ENCODE measurements at regions not wholly inside any gene's neighbourhood (a gene's known extent, or its start where the extent isn't known, plus 50 kb on each side); places are given as distances from the start of the nearest gene placed in this dataset.

GRCh38 chr10:106114656-106115186 is 1049.8 kb downstream of the SORCS1 start:
- Histone ChIP-seq H3K27ac (no peak overlapping the region), H3K9me3 (peaks cover 10% of the 10 kb centered on the region), H3K27me3 (no peaks in the 10 kb centered on the region), H3K4me3 (no peak overlapping the region), H3K4me1 (no peaks in the 10 kb centered on the region), H3K36me3 (no peaks in the 10 kb centered on the region)
- DNase-seq (ENCODE audit: low spot score in 2 of 2), result no peak
- WGBS, result 80% methylated on average over 5 of the region's 8 CpGs
- no peak for TF ChIP-seq POLR2AphosphoS5 (IDR thresholded peaks at IDR 0.05)
- TF ChIP-seq POLR2A (IDR thresholded peaks at IDR 0.05), result no peak
- no peak for TF ChIP-seq EP300 (IDR thresholded peaks at IDR 0.05)
- no peak for TF ChIP-seq CTCF (IDR thresholded peaks at IDR 0.05)

GRCh38 chr10:106111246-106111645 is 1053.3 kb downstream of the SORCS1 start:
- peaks cover 11% of the 10 kb centered on the region for H3K9me3 ChIP-seq
- H3K36me3 ChIP-seq, result no peaks in the 10 kb centered on the region
- no peak for DNase-seq (ENCODE audit: low spot score in 2 of 2)
- 52% methylated on average over 1 of the region's 1 CpG for WGBS
- no peak overlapping the region for H3K4me3 ChIP-seq
- TF ChIP-seq POLR2A (IDR thresholded peaks at IDR 0.05) (no peak), POLR2AphosphoS5 (IDR thresholded peaks at IDR 0.05) (no peak), CTCF (IDR thresholded peaks at IDR 0.05) (no peak), EP300 (IDR thresholded peaks at IDR 0.05) (no peak)
- H3K27me3 ChIP-seq, result no peaks in the 10 kb centered on the region
- H3K27ac ChIP-seq, result no peak overlapping the region
- H3K4me1 ChIP-seq, result no peaks in the 10 kb centered on the region

- peaks cover 4% of the 10 kb centered on the region for H3K9me3 ChIP-seq
- H3K4me1 ChIP-seq, result no peaks in the 10 kb centered on the region
- no peaks in the 10 kb centered on the region for H3K27me3 ChIP-seq
- no peak for TF ChIP-seq EP300 (IDR thresholded peaks at IDR 0.05)
- no peak for TF ChIP-seq CTCF (IDR thresholded peaks at IDR 0.05)
- TF ChIP-seq POLR2AphosphoS5 (IDR thresholded peaks at IDR 0.05), result no peak
- no peak for TF ChIP-seq POLR2A (IDR thresholded peaks at IDR 0.05)
- no peaks in the 10 kb centered on the region for H3K36me3 ChIP-seq
- no peak overlapping the region for H3K27ac ChIP-seq
- no peak overlapping the region for H3K4me3 ChIP-seq
- DNase-seq (ENCODE audit: low spot score in 2 of 2), result no peak
Measured at GRCh38 chr10:106107706-106108105, 1056.8 kb downstream of the SORCS1 start.

- DNase-seq (ENCODE audit: low spot score in 2 of 2), result no peak
- 75% methylated on average over 2 of the region's 2 CpGs for WGBS
- Histone ChIP-seq H3K27me3 (no peaks in the 10 kb centered on the region), H3K4me3 (no peak overlapping the region), H3K27ac (no peak overlapping the region), H3K4me1 (no peaks in the 10 kb centered on the region), H3K9me3 (peaks cover 4% of the 10 kb centered on the region), H3K36me3 (no peaks in the 10 kb centered on the region)
- TF ChIP-seq EP300 (IDR thresholded peaks at IDR 0.05) (no peak), POLR2AphosphoS5 (IDR thresholded peaks at IDR 0.05) (no peak), CTCF (IDR thresholded peaks at IDR 0.05) (no peak), POLR2A (IDR thresholded peaks at IDR 0.05) (no peak)
Measured at GRCh38 chr10:106106114-106106513, 1058.4 kb downstream of the SORCS1 start.

- no peak for DNase-seq (ENCODE audit: low spot score in 2 of 2)
- Histone ChIP-seq H3K4me3 (no peak overlapping the region), H3K4me1 (no peaks in the 10 kb centered on the region), H3K36me3 (no peaks in the 10 kb centered on the region), H3K27ac (no peak overlapping the region), H3K9me3 (no peaks in the 10 kb centered on the region), H3K27me3 (no peaks in the 10 kb centered on the region)
- TF ChIP-seq CTCF (IDR thresholded peaks at IDR 0.05) (no peak), EP300 (IDR thresholded peaks at IDR 0.05) (no peak), POLR2AphosphoS5 (IDR thresholded peaks at IDR 0.05) (no peak), POLR2A (IDR thresholded peaks at IDR 0.05) (no peak)
Measured at GRCh38 chr10:106089855-106090254, 1074.7 kb downstream of the SORCS1 start.

Data from suprapubic skin (tissue), 4 donors.